NCI-H69 (cell line): ENCODE measurements at regions not wholly inside any gene's neighbourhood (a gene's known extent, or its start where the extent isn't known, plus 50 kb on each side); places are given as distances from the start of the nearest gene placed in this dataset.

Experiments used
- DNase-seq: peaks from one replicate; lab custom pipeline; 2025; lab: John Stamatoyannopoulos, UW

GRCh38 chr18:73220663-73221062 lies 352.9 kb upstream of the NETO1 start:
- no peak for DNase-seq

DNA sequence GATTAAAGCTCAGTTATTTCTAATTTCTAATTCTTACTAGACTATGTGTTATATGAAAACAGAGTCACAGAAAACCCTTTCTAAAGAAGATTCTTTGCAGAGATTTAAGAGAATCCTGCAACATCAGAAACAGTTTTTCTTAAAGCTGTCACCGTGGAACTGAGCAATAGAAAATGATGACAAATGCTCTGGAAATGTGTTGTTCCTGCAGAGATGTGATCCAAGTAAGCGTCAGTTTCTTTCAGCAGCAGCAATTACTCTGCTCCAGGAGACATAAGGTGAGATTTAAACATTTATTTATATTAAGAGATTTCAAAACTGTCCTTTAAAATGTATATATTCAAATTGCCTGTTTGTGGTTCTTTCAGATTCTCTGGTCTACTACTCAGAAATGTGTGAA lies 350.5 kb upstream of the NETO1 start:
- DNase-seq: no peak

DNA sequence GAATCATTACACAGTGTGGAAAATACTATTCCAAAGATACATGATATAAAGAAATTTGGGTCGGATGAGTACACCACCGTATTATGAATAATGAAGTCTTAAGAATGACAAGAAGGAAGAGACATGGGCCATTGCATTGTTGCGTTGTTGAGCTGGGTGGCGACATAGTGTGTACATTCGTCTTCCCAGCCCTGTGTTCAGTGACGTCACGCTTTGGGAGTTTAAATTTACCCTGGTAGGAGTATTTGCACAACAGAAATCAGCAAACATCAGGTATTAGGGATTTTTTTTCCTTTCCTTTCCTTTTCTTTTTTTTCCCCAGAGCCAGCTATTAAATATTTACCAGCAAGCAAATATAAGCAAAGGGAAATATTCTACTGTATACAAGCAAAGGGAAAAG lies 347.2 kb upstream of the NETO1 start:
- DNase-seq: peak; percentile 21

GRCh38 chr18:73212442-73212841 lies 344.7 kb upstream of the NETO1 start:
- no peak for DNase-seq

DNA sequence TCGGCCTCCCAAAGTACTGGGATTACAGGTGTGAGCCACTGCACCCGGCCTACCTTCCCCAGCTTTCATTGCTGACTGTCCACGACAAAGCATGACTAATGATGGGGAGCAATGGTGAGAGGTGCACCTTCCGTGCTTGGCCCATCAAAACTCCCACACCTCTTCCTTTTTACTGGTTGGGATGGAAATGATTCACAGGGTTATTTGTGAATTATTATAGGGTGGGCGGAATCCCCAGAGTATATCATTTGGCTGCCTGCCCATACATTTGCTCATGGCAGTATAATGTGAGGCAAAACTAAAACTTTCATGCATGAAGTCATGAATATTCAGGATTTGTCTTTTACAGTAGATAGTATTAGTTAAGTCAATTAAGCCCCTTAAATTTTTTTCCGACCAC lies 334.2 kb upstream of the NETO1 start:
- peak; percentile 76 for DNase-seq

DNA sequence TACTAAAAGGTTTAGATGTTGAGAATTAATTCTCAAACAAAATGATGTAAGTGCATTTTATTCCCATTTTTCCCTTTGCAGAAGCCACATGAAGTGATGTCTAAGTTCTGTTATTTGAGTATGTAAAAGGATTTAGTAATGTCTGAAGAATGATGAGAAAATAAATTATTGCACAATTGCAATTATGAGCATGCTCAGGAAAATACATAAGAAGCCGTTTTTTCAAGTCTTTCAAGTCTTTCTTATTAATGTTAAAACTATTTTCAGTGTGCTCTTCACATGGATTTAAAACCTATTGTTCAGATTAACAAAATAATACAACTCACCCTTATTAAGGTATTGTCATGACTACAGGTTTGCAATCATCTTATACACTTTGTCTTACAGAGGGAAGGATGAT lies 331.4 kb upstream of the NETO1 start:
- DNase-seq: no peak

DNA sequence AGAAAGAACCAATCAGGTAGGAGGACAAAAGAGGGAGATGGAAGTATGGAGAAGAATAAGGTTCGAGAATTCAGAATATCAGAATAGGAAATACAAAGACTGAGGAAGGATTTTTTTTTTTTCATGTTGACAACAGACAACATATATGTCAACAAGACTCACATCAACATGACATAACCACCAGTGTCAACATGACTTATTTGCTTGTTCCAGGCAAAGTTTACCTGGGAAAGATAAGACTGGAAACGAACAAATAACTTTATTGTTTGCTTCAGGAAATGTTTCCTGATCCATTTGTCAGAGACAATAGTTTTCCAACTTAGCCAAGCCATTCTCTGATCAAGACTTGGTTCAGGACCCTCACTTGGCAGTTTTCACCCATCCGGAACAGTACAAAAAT lies 321.9 kb upstream of the NETO1 start:
- no peak for DNase-seq

GRCh38 chr18:73168236-73168635 lies 300.4 kb upstream of the NETO1 start:
- DNase-seq: peak; percentile 26

DNA sequence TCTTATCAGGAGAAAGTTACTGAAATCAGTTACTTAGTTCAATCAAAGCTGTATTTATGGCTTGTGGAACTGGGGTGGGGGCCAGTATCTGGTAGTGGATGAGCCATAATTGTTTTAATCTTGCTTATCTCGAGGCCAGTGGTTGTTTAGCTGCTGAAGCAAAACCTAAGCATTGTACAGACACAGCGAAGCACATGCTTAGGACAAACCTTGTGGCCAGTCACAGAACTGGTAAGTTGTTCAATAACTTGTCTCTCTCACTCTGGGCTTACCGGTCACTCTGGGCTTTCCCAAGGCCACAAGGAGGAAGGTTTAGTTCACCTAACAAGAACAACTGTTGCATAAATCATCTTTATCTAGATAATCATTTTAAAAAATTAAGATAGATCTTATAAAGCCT lies 296.6 kb upstream of the NETO1 start:
- no peak for DNase-seq

DNA sequence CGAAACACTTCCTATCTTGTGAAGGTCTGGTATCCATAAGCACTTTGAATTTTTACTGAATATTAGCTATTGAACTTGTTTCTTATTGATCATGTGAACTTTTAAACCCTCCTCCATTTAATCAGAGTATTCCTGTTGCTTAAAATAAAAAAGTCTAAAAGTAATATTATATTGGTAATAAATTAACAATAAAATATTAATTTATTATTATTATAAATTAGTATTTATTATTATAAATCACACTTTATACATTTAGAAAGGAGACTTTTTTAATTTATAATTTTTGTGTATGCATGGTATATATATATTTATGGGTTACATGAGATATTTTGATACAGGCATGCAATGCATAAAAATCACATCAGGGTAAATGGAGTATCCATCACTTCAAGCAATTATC lies 295.4 kb upstream of the NETO1 start:
- DNase-seq: no peak

GRCh38 chr18:73156117-73156516 lies 288.3 kb upstream of the NETO1 start:
- no peak for DNase-seq

- DNase-seq: peak; percentile 51
These were observed 285.5 kb upstream of the NETO1 start for GRCh38 chr18:73153271-73153670.

GRCh38 chr18:73151086-73151485 lies 283.3 kb upstream of the NETO1 start:
- DNase-seq: no peak

- no peak for DNase-seq
These were observed 282.4 kb upstream of the NETO1 start for GRCh38 chr18:73150199-73150598.

DNA sequence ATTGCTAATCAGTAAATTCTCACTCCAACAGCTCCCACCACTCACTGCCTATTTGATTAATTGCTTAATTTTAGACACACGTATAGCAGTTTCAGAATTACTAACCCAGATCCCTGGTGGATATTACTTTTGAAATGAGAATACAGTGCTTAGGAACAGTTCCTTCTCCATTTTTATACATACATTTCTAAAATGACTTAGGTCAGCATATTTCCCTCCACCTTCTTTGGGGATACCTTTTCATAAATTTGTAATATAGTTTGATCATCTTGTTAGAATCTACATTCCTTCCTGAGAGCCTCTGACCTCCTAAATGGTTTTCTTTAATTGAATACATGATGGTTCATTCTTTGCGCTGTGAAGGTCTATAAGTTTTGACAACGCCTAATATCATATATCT lies 279.8 kb upstream of the NETO1 start:
- DNase-seq: no peak

GRCh38 chr18:73144030-73144429 lies 276.2 kb upstream of the NETO1 start:
- no peak for DNase-seq

DNA sequence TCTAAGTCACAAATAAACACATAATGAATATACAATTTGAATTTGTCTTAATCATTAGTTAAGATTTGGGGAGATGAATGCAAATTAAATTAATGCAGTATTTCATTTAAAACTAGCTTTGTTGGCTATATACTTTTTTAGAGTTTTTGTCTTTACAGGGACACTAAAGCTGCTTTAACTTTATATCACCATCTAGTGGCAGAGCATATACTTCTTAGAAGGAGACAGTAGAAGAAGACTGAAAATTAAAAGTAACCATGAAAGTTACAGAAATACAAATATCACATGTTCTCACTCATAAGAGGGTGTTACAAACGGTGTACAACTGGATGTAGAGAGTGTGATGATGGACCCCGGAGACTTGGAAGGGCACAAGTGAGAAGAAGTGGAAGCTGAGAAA lies 268.3 kb upstream of the NETO1 start:
- DNase-seq: peak; percentile 64

DNA sequence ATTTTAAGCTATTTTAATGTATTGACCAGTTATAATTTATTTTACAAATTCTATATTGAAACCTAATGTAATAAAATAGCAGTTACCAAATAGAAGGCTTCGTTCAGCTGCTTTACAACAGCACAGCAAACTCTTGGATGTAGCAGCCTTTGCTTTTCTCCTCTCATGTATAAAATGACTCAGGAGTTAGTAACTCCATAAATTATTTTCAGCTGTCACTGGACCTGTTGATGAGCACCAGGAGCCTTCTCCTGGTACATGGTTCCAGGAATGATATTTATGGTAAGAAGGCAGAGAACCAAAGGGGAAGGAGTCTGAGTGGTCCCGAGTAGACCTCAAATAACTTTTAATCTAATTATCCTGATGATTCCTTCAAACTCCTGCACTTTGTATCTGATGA lies 256.4 kb upstream of the NETO1 start:
- DNase-seq: no peak

GRCh38 chr18:73121207-73121606 lies 253.4 kb upstream of the NETO1 start:
- DNase-seq: no peak

DNA sequence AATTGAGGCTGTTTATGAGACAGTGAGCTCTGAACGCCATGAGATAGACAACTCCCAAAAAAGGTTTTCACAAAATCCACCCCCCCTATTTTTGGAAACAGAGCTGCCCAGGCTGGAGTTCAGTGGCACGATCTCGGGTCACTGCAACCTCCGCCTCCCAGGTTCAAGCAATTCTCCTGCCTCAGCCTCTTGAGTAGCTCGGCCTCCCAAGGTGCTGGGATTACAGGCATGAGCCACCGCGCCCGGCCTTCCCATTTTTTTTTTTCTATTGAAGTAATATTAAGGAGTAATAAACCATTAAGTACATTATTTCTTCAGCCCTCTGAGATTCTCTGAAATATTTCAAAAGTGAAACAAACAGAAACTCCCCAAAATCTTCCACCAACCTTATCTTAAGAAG lies 252.8 kb upstream of the NETO1 start:
- DNase-seq: no peak

- DNase-seq: peak; percentile 37
These were observed 251.8 kb upstream of the NETO1 start for GRCh38 chr18:73119574-73119973.

DNA sequence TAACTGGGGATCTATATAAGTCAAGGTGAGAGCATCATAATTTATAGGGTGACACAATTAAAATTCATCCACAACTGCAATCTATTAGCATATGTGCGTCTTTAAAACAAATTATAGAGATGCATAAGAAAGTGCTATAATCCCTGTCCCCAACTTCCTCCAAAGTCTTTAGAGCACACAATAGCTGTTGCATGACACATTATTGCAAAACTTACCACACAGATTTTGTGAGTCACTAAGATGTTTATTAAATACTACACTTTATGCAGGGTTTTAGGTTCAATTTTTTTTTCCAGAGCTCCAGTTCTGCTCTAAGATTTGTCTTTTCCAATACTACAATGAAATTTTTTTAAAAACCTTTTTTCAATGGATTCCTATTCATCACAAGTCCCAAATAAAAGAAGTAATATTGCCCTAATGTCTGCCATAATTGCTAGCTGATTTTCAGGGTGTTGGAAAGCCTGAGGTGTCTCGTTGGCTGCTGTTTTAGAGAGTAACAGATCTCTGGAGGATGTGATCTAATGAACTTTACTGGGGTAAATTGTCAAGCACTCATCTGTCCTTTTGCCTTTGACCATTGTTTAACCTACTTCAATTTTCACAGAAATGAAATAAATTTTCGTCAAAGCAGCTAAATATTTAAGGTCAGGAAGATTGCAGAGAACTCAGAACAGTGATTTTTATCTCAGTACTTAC lies 250.5 kb upstream of the NETO1 start:
- DNase-seq: no peak

DNA sequence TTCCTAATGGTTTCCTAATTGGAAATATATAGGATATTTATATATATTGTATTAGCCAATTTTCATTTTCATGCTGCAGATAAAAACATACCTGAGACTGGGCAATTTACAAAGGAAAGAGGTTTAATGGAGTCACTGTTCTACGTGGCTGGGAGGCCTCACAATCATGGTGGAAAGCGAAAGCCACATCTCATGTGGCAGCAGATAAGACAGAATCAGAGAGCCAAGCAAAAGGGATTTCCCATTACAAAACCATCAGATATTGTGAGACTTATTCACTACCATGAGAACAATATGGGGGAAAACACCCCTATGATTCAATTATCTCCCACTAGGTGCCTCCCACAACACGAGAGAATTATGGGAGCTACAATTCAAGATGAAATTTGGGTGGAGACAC lies 242.5 kb upstream of the NETO1 start:
- no peak for DNase-seq

DNA sequence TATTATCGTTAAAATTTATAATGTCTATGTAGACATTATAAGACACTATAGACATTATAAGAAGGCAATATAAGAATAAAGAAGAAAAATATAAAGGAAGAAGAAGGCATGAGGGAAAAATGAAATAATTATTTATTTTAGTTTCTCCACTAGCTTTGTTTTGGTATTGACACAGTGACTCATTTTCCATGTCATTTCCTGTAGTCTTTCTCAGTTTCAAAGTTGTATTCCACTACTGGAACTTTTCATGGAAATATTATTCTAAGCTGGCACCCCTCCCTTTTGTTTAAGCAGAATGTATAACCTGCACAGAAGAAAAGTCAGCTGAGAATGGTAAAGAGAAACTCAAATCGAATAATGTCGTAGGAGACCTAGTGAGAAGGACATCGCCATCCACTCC lies 234.2 kb upstream of the NETO1 start:
- no peak for DNase-seq

- DNase-seq: peak; percentile 22
These were observed 233.7 kb upstream of the NETO1 start for GRCh38 chr18:73101491-73101890.
